Mesenchymal stem cell (in vitro differentiated cells and primary cell): ENCODE measurements at regions not wholly inside any gene's neighbourhood (a gene's known extent, or its start where the extent isn't known, plus 50 kb on each side); places are given as distances from the start of the nearest gene placed in this dataset.
A peak's percentile ranks its signal among the peaks of the same experiment; 100 is the strongest.

Experiments
- DNase-seq: peaks from one replicate; pipeline ENCODE4 v3.0.0-alpha.2; 2013
- H2AFZ ChIP-seq: one replicate; pipeline ENCODE4 v1.6.1; 2013; ENCODE audit warnings: low read depth, mild to moderate bottlenecking, control low read depth, inconsistent platforms, low read length, moderate library complexity
- H2AK5ac ChIP-seq: 2 replicates; pipeline ENCODE4 v1.6.1; 2013; ENCODE audit warnings: low read length, moderate library complexity, mild to moderate bottlenecking, inconsistent platforms; ENCODE audit not compliant: severe bottlenecking
- H2BK120ac ChIP-seq: one replicate; pipeline ENCODE4 v1.6.1; 2013; ENCODE audit warnings: low read depth, mild to moderate bottlenecking, inconsistent platforms, low read length, moderate library complexity
- H2BK12ac ChIP-seq, 2 experiments: one replicate each; pipeline ENCODE4 v1.6.1; 2013; ENCODE audit warnings: inconsistent platforms in 2 of 2, low read length in 2 of 2, mild to moderate bottlenecking in 2 of 2, moderate library complexity in 2 of 2, control low read depth in 1 of 2
- H2BK15ac ChIP-seq: one replicate; pipeline ENCODE4 v1.6.1; 2013; ENCODE audit warnings: mild to moderate bottlenecking, low read depth, inconsistent platforms; ENCODE audit not compliant: poor library complexity, severe bottlenecking
- H2BK5ac ChIP-seq: 2 replicates; pipeline ENCODE4 v1.6.1; 2013; ENCODE audit warnings: low read depth, mild to moderate bottlenecking, low read length, control low read depth, inconsistent platforms; ENCODE audit not compliant: poor library complexity, severe bottlenecking
- H3K14ac ChIP-seq, 2 experiments: one replicate each; pipeline ENCODE4 v1.6.1; 2013; ENCODE audit warnings: inconsistent platforms in 2 of 2, low read length in 2 of 2, control low read depth in 1 of 2, mild to moderate bottlenecking in 1 of 2, moderate library complexity in 1 of 2
- H3K18ac ChIP-seq, 2 experiments: one replicate each; pipeline ENCODE4 v1.6.1; 2013; ENCODE audit warnings: inconsistent platforms in 2 of 2, low read length in 2 of 2, control low read depth in 1 of 2, low read depth in 1 of 2, mild to moderate bottlenecking in 1 of 2
- H3K23ac ChIP-seq, 2 experiments: one replicate each; pipeline ENCODE4 v1.6.1; 2013; ENCODE audit warnings: inconsistent platforms in 2 of 2, low read length in 2 of 2, mild to moderate bottlenecking in 2 of 2, moderate library complexity in 2 of 2, control low read depth in 1 of 2
- H3K27ac ChIP-seq: 2 replicates; pipeline ENCODE4 v1.5.1; 2013; ENCODE audit warnings: mild to moderate bottlenecking, moderate library complexity, low read length, control low read depth, inconsistent platforms; ENCODE audit not compliant: poor library complexity, severe bottlenecking
- H3K27me3 ChIP-seq, 2 experiments: 2 replicates each; pipeline versions ENCODE4 v1.6.1 to v1.7.0; 2013; ENCODE audit warnings: low read length in 2 of 2, mild to moderate bottlenecking in 2 of 2, moderate library complexity in 2 of 2, control low read depth in 1 of 2, inconsistent platforms in 1 of 2; ENCODE audit not compliant: control insufficient read depth in 1 of 2, insufficient read depth in 1 of 2
- H3K36me3 ChIP-seq, 2 experiments: 2 replicates each; pipeline versions ENCODE4 v1.6.1 to v1.7.0; 2013; ENCODE audit warnings: low read length in 2 of 2, control low read depth in 1 of 2, inconsistent platforms in 1 of 2, low read depth in 1 of 2, mild to moderate bottlenecking in 1 of 2; ENCODE audit not compliant: insufficient read depth in 2 of 2, control insufficient read depth in 1 of 2
- H3K4ac ChIP-seq, 2 experiments: one replicate each; pipeline ENCODE4 v1.6.1; 2013; ENCODE audit warnings: inconsistent platforms in 2 of 2, low read length in 2 of 2, mild to moderate bottlenecking in 2 of 2, moderate library complexity in 2 of 2, control low read depth in 1 of 2, low read depth in 1 of 2
- H3K4me1 ChIP-seq: 2 replicates; pipeline ENCODE4 v1.6.1; 2013; ENCODE audit warnings: low read depth, low read length, control low read depth; ENCODE audit not compliant: control insufficient read depth, insufficient read depth
- H3K4me2 ChIP-seq: 2 replicates; pipeline ENCODE4 v1.6.1; 2013; ENCODE audit warnings: low read length, mild to moderate bottlenecking, inconsistent platforms; ENCODE audit not compliant: poor library complexity, severe bottlenecking
- H3K4me3 ChIP-seq, 2 experiments: 2 replicates each; pipeline versions ENCODE4 v1.5.1 to v1.7.0; 2013; ENCODE audit warnings: low read length in 2 of 2, mild to moderate bottlenecking in 2 of 2, control low read depth in 1 of 2, low read depth in 1 of 2; ENCODE audit not compliant: insufficient read depth in 1 of 2
- H3K79me1 ChIP-seq: replicated peaks from 2 replicates; pipeline ENCODE4 v1.6.1; 2013; ENCODE audit warnings: mild to moderate bottlenecking, control low read depth, low read length, inconsistent platforms; ENCODE audit not compliant: poor library complexity, severe bottlenecking
- H3K9ac ChIP-seq: 2 replicates; pipeline ENCODE4 v1.7.0; 2013; ENCODE audit warnings: mild to moderate bottlenecking, low read length, moderate library complexity
- H3K9me3 ChIP-seq: 2 replicates; pipeline ENCODE4 v1.7.0; 2013; ENCODE audit warnings: mild to moderate bottlenecking, low read length; ENCODE audit not compliant: control insufficient read depth
- H4K8ac ChIP-seq: one replicate; pipeline ENCODE4 v1.6.1; 2013; ENCODE audit warnings: inconsistent platforms, mild to moderate bottlenecking, low read length, moderate library complexity
- H4K91ac ChIP-seq: one replicate; pipeline ENCODE4 v1.6.1; 2013; ENCODE audit warnings: mild to moderate bottlenecking, low read length, inconsistent platforms
- WGBS: methylation state at CpG from one replicate; pipeline ENCODE4 v1.1.7; 2013; ENCODE audit warnings: mixed read lengths; 5-methylcytosine and 5-hydroxymethylcytosine counted together

- Histone ChIP-seq H3K79me1 (no peaks in the 10 kb centered on the region), H3K36me3 (no peaks in the 10 kb centered on the region), H3K4me3 (no peak overlapping the region), H2BK12ac (no peak overlapping the region), H2AK5ac (no peak overlapping the region), H3K4ac (no peak overlapping the region), H3K9ac (no peak overlapping the region), H2BK120ac (no peak overlapping the region), H3K14ac (no peak overlapping the region), H4K8ac (no peak overlapping the region), H2BK15ac (no peak overlapping the region), H3K9me3 (peaks cover 3% of the 10 kb centered on the region), H3K4me1 (no peaks in the 10 kb centered on the region), H3K27ac (no peak overlapping the region), H3K23ac (no peak overlapping the region), H2BK5ac (no peak overlapping the region), H3K27me3 (no peaks in the 10 kb centered on the region), H4K91ac (no peak overlapping the region), H2AFZ (peak overlapping the region; percentile 27), H3K18ac (no peak overlapping the region), H3K4me2 (no peak overlapping the region)
- no CpG with 5 or more reads among the region's 2 CpGs for WGBS
- DNase-seq: no peak
Observed at GRCh38 chr4:43089730-43090129, 197.2 kb downstream of the GRXCR1 start.

- no peak overlapping the region for H3K27ac ChIP-seq
- 80% methylated on average over 1 of the region's 2 CpGs for WGBS
- H2BK12ac ChIP-seq: no peak overlapping the region
- no peaks in the 10 kb centered on the region for H3K79me1 ChIP-seq
- H3K23ac ChIP-seq: no peak overlapping the region
- no peak overlapping the region for H3K4me3 ChIP-seq
- H3K4me1 ChIP-seq: no peaks in the 10 kb centered on the region
- no peaks in the 10 kb centered on the region for H3K9me3 ChIP-seq
- no peaks in the 10 kb centered on the region for H3K36me3 ChIP-seq
- no peak overlapping the region for H2BK120ac ChIP-seq
- H2AFZ ChIP-seq: no peak overlapping the region
- H3K27me3 ChIP-seq: no peaks in the 10 kb centered on the region
- no peak for DNase-seq
- no peak overlapping the region for H2BK5ac ChIP-seq
- no peak overlapping the region for H3K4ac ChIP-seq
- no peak overlapping the region for H2AK5ac ChIP-seq
- H3K9ac ChIP-seq: no peak overlapping the region
- H4K91ac ChIP-seq: no peak overlapping the region
- no peak overlapping the region for H2BK15ac ChIP-seq
- H3K18ac ChIP-seq: no peak overlapping the region
- no peak overlapping the region for H4K8ac ChIP-seq
- H3K14ac ChIP-seq: no peak overlapping the region
- no peak overlapping the region for H3K4me2 ChIP-seq
Observed at GRCh38 chr4:43103048-43103447, 210.5 kb downstream of the GRXCR1 start.

- Histone ChIP-seq H3K4me2 (no peak overlapping the region), H2BK12ac (no peak overlapping the region), H2BK120ac (no peak overlapping the region), H2BK15ac (no peak overlapping the region), H4K8ac (no peak overlapping the region), H4K91ac (no peak overlapping the region), H2AK5ac (no peak overlapping the region), H3K4ac (no peak overlapping the region), H2BK5ac (no peak overlapping the region), H3K27ac (no peak overlapping the region), H3K14ac (no peak overlapping the region), H2AFZ (no peak overlapping the region), H3K4me1 (no peaks in the 10 kb centered on the region), H3K36me3 (no peaks in the 10 kb centered on the region), H3K79me1 (no peaks in the 10 kb centered on the region), H3K27me3 (no peaks in the 10 kb centered on the region), H3K23ac (no peak overlapping the region), H3K4me3 (no peak overlapping the region), H3K18ac (no peak overlapping the region), H3K9ac (no peak overlapping the region), H3K9me3 (no peaks in the 10 kb centered on the region)
- 72% methylated on average over 1 of the region's 1 CpG for WGBS
- no peak for DNase-seq
Observed at GRCh38 chr4:43112139-43112538, 219.6 kb downstream of the GRXCR1 start.

- Histone ChIP-seq H3K4me1 (no peaks in the 10 kb centered on the region), H3K9ac (no peak overlapping the region), H3K79me1 (no peaks in the 10 kb centered on the region), H3K4ac (no peak overlapping the region), H2AFZ (no peak overlapping the region), H4K8ac (no peak overlapping the region), H3K4me3 (no peak overlapping the region), H3K9me3 (no peaks in the 10 kb centered on the region), H3K27ac (no peak overlapping the region), H3K23ac (no peak overlapping the region), H4K91ac (no peak overlapping the region), H2BK120ac (no peak overlapping the region), H3K18ac (no peak overlapping the region), H2BK15ac (no peak overlapping the region), H3K4me2 (no peak overlapping the region), H2BK12ac (no peak overlapping the region), H2BK5ac (no peak overlapping the region), H3K14ac (no peak overlapping the region), H3K27me3 (no peaks in the 10 kb centered on the region), H3K36me3 (no peaks in the 10 kb centered on the region), H2AK5ac (no peak overlapping the region)
- 31% methylated on average over 2 of the region's 3 CpGs for WGBS
- no peak for DNase-seq
Observed at GRCh38 chr4:43113196-43113595, 220.7 kb downstream of the GRXCR1 start.
